ENCODE measurements at regions not wholly inside any gene's neighbourhood (a gene's known extent, or its start where the extent isn't known, plus 50 kb on each side); places are given as distances from the start of the nearest gene placed in this dataset.
"Not testable (repeated sequence)": the region's sequence is repeated elsewhere in the genome, so short reads cannot be mapped to it uniquely, and the experiment has no call there.

- no peaks in the 10 kb centered on the region for H3K79me2 ChIP-seq (ENCODE audit: insufficient read depth, low read depth)
- H3K27me3 ChIP-seq (ENCODE audit: insufficient read depth, low read depth): no peaks in the 10 kb centered on the region
- no peaks in the 10 kb centered on the region for H4K20me1 ChIP-seq (ENCODE audit: insufficient read depth)
- H3K4me1 ChIP-seq (ENCODE audit: low read depth, poor library complexity, severe bottlenecking): no peaks in the 10 kb centered on the region
- no peak overlapping the region for H3K9ac ChIP-seq
- H3K27ac ChIP-seq: no peak overlapping the region
- no peak overlapping the region for H2AFZ ChIP-seq (ENCODE audit: low read depth)
- H3K4me3 ChIP-seq (IDR thresholded peaks at IDR 0.05; ENCODE audit: insufficient read depth, low read depth, low read length): no peak overlapping the region
- TF ChIP-seq, protein P1, sequence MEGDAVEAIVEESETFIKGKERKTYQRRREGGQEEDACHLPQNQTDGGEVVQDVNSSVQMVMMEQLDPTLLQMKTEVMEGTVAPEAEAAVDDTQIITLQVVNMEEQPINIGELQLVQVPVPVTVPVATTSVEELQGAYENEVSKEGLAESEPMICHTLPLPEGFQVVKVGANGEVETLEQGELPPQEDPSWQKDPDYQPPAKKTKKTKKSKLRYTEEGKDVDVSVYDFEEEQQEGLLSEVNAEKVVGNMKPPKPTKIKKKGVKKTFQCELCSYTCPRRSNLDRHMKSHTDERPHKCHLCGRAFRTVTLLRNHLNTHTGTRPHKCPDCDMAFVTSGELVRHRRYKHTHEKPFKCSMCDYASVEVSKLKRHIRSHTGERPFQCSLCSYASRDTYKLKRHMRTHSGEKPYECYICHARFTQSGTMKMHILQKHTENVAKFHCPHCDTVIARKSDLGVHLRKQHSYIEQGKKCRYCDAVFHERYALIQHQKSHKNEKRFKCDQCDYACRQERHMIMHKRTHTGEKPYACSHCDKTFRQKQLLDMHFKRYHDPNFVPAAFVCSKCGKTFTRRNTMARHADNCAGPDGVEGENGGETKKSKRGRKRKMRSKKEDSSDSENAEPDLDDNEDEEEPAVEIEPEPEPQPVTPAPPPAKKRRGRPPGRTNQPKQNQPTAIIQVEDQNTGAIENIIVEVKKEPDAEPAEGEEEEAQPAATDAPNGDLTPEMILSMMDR (conservative IDR thresholded peaks at IDR 0.05; ENCODE audit: low read depth, low read length): no peak
- no peaks in the 10 kb centered on the region for H3K36me3 ChIP-seq (ENCODE audit: insufficient read depth)
- H3K4me2 ChIP-seq: no peak overlapping the region
These were observed 103.1 kb upstream of the ALKAL2 start for GRCh38 chr2:390959-391358.

- H3K4me1 ChIP-seq (ENCODE audit: low read depth, poor library complexity, severe bottlenecking); H4K20me1 ChIP-seq (ENCODE audit: insufficient read depth); H3K27ac ChIP-seq; H3K9ac ChIP-seq; H3K4me3 ChIP-seq (IDR thresholded peaks at IDR 0.05; ENCODE audit: insufficient read depth, low read depth, low read length); H2AFZ ChIP-seq (ENCODE audit: low read depth); H3K27me3 ChIP-seq (ENCODE audit: insufficient read depth, low read depth); H3K36me3 ChIP-seq (ENCODE audit: insufficient read depth); H3K79me2 ChIP-seq (ENCODE audit: insufficient read depth, low read depth); H3K4me2 ChIP-seq: not testable (repeated sequence)
These were observed 102.1 kb upstream of the ALKAL2 start for GRCh38 chr2:389985-390384.

GRCh38 chr2:388752-389151, 100.9 kb upstream of the ALKAL2 start:
- H3K4me1 ChIP-seq (ENCODE audit: low read depth, poor library complexity, severe bottlenecking); H2AFZ ChIP-seq (ENCODE audit: low read depth); H3K4me3 ChIP-seq (IDR thresholded peaks at IDR 0.05; ENCODE audit: insufficient read depth, low read depth, low read length); H3K79me2 ChIP-seq (ENCODE audit: insufficient read depth, low read depth); H3K36me3 ChIP-seq (ENCODE audit: insufficient read depth); H4K20me1 ChIP-seq (ENCODE audit: insufficient read depth); H3K27me3 ChIP-seq (ENCODE audit: insufficient read depth, low read depth); H3K9ac ChIP-seq; H3K4me2 ChIP-seq; H3K27ac ChIP-seq: not testable (repeated sequence)

- no peaks in the 10 kb centered on the region for H3K27me3 ChIP-seq (ENCODE audit: insufficient read depth, low read depth)
- no peaks in the 10 kb centered on the region for H3K4me1 ChIP-seq (ENCODE audit: low read depth, poor library complexity, severe bottlenecking)
- TF ChIP-seq, protein P1 (conservative IDR thresholded peaks at IDR 0.05; ENCODE audit: low read depth, low read length): no peak
- H3K4me3 ChIP-seq (IDR thresholded peaks at IDR 0.05; ENCODE audit: insufficient read depth, low read depth, low read length): no peak overlapping the region
- H3K79me2 ChIP-seq (ENCODE audit: insufficient read depth, low read depth): no peaks in the 10 kb centered on the region
- no peak overlapping the region for H3K27ac ChIP-seq
- no peak overlapping the region for H2AFZ ChIP-seq (ENCODE audit: low read depth)
- H3K4me2 ChIP-seq: no peak overlapping the region
- H3K9ac ChIP-seq: no peak overlapping the region
- H3K36me3 ChIP-seq (ENCODE audit: insufficient read depth): no peaks in the 10 kb centered on the region
- no peaks in the 10 kb centered on the region for H4K20me1 ChIP-seq (ENCODE audit: insufficient read depth)
These were observed 100.1 kb upstream of the ALKAL2 start for GRCh38 chr2:387980-388421.

- Histone ChIP-seq H3K4me2 (no peak overlapping the region), H3K36me3 (ENCODE audit: insufficient read depth) (no peaks in the 10 kb centered on the region), H4K20me1 (ENCODE audit: insufficient read depth) (no peaks in the 10 kb centered on the region), H3K9ac (no peak overlapping the region), H2AFZ (ENCODE audit: low read depth) (no peak overlapping the region), H3K4me1 (ENCODE audit: low read depth, poor library complexity, severe bottlenecking) (no peaks in the 10 kb centered on the region), H3K79me2 (ENCODE audit: insufficient read depth, low read depth) (no peaks in the 10 kb centered on the region), H3K27ac (no peak overlapping the region), H3K27me3 (ENCODE audit: insufficient read depth, low read depth) (no peaks in the 10 kb centered on the region), H3K4me3 (IDR thresholded peaks at IDR 0.05; ENCODE audit: insufficient read depth, low read depth, low read length) (no peak overlapping the region)
- TF ChIP-seq, protein P1 (conservative IDR thresholded peaks at IDR 0.05; ENCODE audit: low read depth, low read length): no peak
These were observed 98.7 kb upstream of the ALKAL2 start for GRCh38 chr2:386406-387103.
